ENCODE measurements at regions not wholly inside any gene's neighbourhood (a gene's known extent, or its start where the extent isn't known, plus 50 kb on each side); places are given as distances from the start of the nearest gene placed in this dataset.
"Not testable (repeated sequence)": the region's sequence is repeated elsewhere in the genome, so short reads cannot be mapped to it uniquely, and the experiment has no call there.

DNA sequence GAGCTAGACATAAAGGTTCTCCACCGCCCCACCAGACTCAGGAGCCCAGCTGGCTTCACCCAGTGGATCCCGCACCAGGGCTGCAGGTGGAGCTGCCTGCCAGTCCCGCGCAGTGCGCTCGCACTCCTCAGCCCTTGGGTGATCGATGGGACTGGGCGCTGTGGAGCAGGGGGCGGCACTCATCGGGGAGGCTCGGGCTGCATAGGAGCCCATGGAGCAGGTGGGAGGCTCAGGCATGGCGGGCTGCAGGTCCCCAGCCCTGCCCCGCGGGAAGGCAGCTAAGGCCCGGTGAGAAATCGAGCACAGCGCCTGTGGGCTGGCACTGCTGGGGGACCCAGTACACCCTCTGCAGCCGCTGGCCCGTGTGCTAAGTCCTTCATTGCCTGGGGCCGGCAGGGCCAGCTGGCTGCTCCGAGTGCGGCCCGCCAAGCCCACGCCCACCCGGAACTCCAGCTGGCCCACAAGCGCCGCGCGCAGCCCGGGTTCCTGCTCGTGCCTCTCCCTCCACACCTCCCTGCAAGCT is 114.7 kb downstream of the RPLP1 start:
- not testable (repeated sequence) for H3K9ac ChIP-seq (ENCODE audit: low read length in 2 of 2); H3K27ac ChIP-seq (ENCODE audit: low read length); H3K9me3 ChIP-seq (ENCODE audit: control insufficient read depth in 2 of 2, low read length in 2 of 2); H3K4me3 ChIP-seq (ENCODE audit: low read length in 2 of 2); H3K36me3 ChIP-seq (ENCODE audit: control insufficient read depth in 2 of 2, insufficient read depth in 2 of 2, low read length in 2 of 2); H3K4me1 ChIP-seq (ENCODE audit: control insufficient read depth, insufficient read depth, low read length); H3K27me3 ChIP-seq (ENCODE audit: control insufficient read depth in 1 of 2, insufficient read depth in 2 of 2, low read length in 2 of 2)

DNA sequence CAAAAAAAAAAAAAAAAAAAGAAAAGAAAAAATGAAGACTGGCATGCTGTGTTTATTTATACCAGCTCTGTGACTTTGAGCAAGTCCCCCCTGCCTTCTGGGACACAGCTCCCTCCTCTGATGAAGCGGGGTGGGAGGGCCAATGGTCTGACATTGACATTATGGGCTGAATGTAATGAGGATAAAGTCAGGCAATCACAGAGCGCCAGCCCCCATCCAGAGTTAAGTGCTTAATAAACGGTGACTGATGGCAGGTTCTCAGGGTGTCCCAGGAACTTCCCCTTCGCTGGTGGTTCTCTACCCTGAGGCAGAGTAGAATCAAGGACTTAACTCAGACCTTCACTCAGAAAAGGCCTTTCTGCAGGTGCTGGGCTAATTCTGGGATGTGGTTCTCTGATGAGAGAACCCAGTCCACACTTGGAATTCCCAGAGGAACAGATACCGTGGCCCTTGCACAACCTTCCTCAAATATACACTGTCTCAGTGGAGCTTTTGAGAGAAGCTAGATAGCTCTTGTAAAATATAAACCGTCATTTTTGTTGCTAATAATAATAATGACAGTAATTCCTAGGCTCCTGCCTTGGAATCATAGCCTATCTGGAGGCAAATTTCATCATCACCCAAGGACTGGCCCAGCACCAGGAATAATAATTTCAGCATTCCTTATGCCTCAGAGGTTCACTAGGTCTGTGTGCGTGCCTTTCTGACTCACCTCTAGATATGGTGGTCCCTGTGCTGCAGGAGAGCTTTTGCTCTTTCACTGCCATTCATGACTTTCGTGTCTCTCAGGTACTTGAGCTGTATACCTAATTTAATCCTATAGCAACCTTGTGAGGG is 115.8 kb downstream of the RPLP1 start:
- Histone ChIP-seq H3K36me3 (ENCODE audit: control insufficient read depth in 2 of 2, insufficient read depth in 2 of 2, low read length in 2 of 2) (no peaks in the 10 kb centered on the region), H3K9me3 (ENCODE audit: control insufficient read depth in 2 of 2, low read length in 2 of 2) (no peaks in the 10 kb centered on the region), H3K27me3 (ENCODE audit: control insufficient read depth in 1 of 2, insufficient read depth in 2 of 2, low read length in 2 of 2) (peaks cover 0 to 2% of the 10 kb centered on the region in 2 donors), H3K27ac (ENCODE audit: low read length) (no peak overlapping the region), H3K4me3 (ENCODE audit: low read length in 2 of 2) (no peak overlapping the region), H3K4me1 (ENCODE audit: control insufficient read depth, insufficient read depth, low read length) (no peaks in the 10 kb centered on the region), H3K9ac (ENCODE audit: low read length in 2 of 2) (no peak overlapping the region)

- no peaks in the 10 kb centered on the region for H3K9me3 ChIP-seq (ENCODE audit: control insufficient read depth in 2 of 2, low read length in 2 of 2)
- H3K9ac ChIP-seq (ENCODE audit: low read length in 2 of 2): no peak overlapping the region
- H3K27ac ChIP-seq (ENCODE audit: low read length): no peak overlapping the region
- no peaks in the 10 kb centered on the region for H3K36me3 ChIP-seq (ENCODE audit: control insufficient read depth in 2 of 2, insufficient read depth in 2 of 2, low read length in 2 of 2)
- peaks cover 0 to 3% of the 10 kb centered on the region in 2 donors for H3K27me3 ChIP-seq (ENCODE audit: control insufficient read depth in 1 of 2, insufficient read depth in 2 of 2, low read length in 2 of 2)
- H3K4me1 ChIP-seq (ENCODE audit: control insufficient read depth, insufficient read depth, low read length): no peaks in the 10 kb centered on the region
- H3K4me3 ChIP-seq (ENCODE audit: low read length in 2 of 2): no peak overlapping the region
Measured at GRCh38 chr15:69570454-69570853, 117.8 kb downstream of the RPLP1 start.

GRCh38 chr15:69570997-69571396 is 118.4 kb downstream of the RPLP1 start:
- Histone ChIP-seq H3K27ac (ENCODE audit: low read length) (no peak overlapping the region), H3K4me1 (ENCODE audit: control insufficient read depth, insufficient read depth, low read length) (no peaks in the 10 kb centered on the region), H3K4me3 (ENCODE audit: low read length in 2 of 2) (no peak overlapping the region), H3K27me3 (ENCODE audit: control insufficient read depth in 1 of 2, insufficient read depth in 2 of 2, low read length in 2 of 2) (peaks cover 0 to 3% of the 10 kb centered on the region in 2 donors), H3K9ac (ENCODE audit: low read length in 2 of 2) (no peak overlapping the region), H3K9me3 (ENCODE audit: control insufficient read depth in 2 of 2, low read length in 2 of 2) (no peaks in the 10 kb centered on the region), H3K36me3 (ENCODE audit: control insufficient read depth in 2 of 2, insufficient read depth in 2 of 2, low read length in 2 of 2) (no peaks in the 10 kb centered on the region)

DNA sequence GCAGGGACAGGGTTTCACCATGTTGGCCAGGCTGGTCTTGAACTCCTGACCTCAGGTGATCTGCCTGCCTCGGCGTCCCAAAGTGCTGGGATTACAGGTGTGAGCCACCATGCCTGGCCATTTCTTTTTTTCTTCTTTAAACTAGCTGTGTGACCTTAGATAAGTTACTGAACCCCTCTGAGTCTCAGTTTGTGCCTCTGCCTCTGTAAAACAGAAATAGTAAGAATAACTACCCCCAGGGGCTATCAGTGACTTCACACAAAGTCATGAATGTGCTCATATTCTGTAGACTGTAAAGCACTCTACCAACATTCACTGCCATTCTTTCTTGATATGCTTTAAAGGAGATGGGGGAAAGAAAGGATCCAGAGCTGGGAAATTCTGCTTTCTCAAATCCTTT is 120.7 kb downstream of the RPLP1 start:
- H3K4me1 ChIP-seq (ENCODE audit: control insufficient read depth, insufficient read depth, low read length); H3K27ac ChIP-seq (ENCODE audit: low read length); H3K27me3 ChIP-seq (ENCODE audit: control insufficient read depth in 1 of 2, insufficient read depth in 2 of 2, low read length in 2 of 2); H3K36me3 ChIP-seq (ENCODE audit: control insufficient read depth in 2 of 2, insufficient read depth in 2 of 2, low read length in 2 of 2); H3K9ac ChIP-seq (ENCODE audit: low read length in 2 of 2); H3K9me3 ChIP-seq (ENCODE audit: control insufficient read depth in 2 of 2, low read length in 2 of 2); H3K4me3 ChIP-seq (ENCODE audit: low read length in 2 of 2): not testable (repeated sequence)

DNA sequence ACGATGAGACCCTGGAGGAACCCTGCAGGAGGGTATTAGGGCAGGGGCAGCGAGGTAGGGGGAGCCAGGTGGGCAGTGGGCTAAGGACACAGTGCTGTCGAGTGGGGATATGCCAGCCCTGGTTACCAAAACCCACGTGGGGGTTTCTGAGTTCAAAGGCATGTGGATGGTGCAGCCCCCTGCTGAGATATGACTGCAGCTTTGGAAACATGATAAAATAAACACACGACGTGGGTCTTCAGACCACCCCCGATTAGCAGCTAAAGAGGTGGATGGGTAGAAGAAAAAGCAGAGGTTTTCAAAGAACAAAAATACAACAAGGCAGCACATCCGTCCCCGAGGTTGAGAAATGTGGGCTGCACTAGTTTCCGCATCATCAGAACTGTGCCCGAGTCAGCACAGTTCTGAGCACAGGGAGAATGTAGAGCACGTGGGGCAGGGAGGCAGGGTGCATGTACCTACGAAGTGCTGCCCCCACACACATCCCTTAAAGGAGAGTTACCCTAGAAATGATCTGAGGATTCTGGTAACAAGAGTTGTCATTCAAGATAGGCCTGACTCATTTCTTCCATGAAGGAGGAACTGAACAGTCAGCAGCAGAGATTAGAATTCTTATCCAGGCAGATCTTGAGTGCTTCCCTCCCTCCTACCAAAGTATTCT is 121.3 kb downstream of the RPLP1 start:
- Histone ChIP-seq H3K4me1 (ENCODE audit: control insufficient read depth, insufficient read depth, low read length) (no peaks in the 10 kb centered on the region), H3K27me3 (ENCODE audit: control insufficient read depth in 1 of 2, insufficient read depth in 2 of 2, low read length in 2 of 2) (peaks cover 6% of the 10 kb centered on the region in 2 donors), H3K9me3 (ENCODE audit: control insufficient read depth in 2 of 2, low read length in 2 of 2) (no peaks in the 10 kb centered on the region), H3K36me3 (ENCODE audit: control insufficient read depth in 2 of 2, insufficient read depth in 2 of 2, low read length in 2 of 2) (no peaks in the 10 kb centered on the region), H3K4me3 (ENCODE audit: low read length in 2 of 2) (no peak overlapping the region), H3K27ac (ENCODE audit: low read length) (no peak overlapping the region), H3K9ac (ENCODE audit: low read length in 2 of 2) (no peak overlapping the region)

DNA sequence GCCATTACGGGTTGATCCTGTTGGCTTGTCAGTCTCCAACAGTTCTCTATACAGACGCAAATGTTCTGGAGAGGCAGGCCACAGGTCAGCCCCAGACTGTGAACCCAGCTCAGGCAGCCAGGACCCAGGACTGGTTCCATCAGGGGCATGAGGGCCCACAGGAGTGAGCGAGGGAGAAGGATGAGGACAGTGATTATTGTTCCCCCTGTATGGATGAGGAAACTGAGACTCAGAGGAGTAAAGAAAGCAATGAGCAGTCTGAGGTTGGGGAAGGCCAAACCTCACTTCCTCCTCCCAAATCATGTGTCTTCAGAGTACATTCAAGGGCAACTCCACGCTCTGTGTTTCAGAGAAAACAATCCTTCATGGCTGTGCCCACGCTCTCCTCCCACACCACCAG is 121.9 kb downstream of the RPLP1 start:
- Histone ChIP-seq H3K4me3 (ENCODE audit: low read length in 2 of 2) (no peak overlapping the region), H3K36me3 (ENCODE audit: control insufficient read depth in 2 of 2, insufficient read depth in 2 of 2, low read length in 2 of 2) (no peaks in the 10 kb centered on the region), H3K27me3 (ENCODE audit: control insufficient read depth in 1 of 2, insufficient read depth in 2 of 2, low read length in 2 of 2) (peaks cover 6% of the 10 kb centered on the region in 2 donors), H3K9me3 (ENCODE audit: control insufficient read depth in 2 of 2, low read length in 2 of 2) (no peaks in the 10 kb centered on the region), H3K27ac (ENCODE audit: low read length) (no peak overlapping the region), H3K9ac (ENCODE audit: low read length in 2 of 2) (no peak overlapping the region), H3K4me1 (ENCODE audit: control insufficient read depth, insufficient read depth, low read length) (no peaks in the 10 kb centered on the region)

DNA sequence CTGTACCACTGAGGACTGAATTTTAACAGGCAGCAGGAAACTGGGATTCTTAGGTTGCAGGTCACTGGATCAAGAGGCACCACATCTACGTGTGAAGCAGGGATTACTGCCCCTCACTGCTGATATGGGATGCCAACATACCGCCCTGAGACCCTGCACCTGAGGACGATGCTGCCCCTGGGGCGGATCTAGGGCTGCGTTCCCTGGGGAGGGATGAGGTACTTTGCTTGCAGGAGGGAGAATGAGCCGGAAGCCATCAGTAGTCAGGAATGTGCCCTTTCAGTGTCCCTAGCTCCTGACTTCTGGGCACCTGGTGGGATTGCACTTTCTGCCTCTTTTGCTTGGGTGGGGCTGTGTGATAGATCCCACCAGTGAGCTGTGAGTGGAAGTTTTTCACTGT is 122.8 kb downstream of the RPLP1 start:
- Histone ChIP-seq H3K9ac (ENCODE audit: low read length in 2 of 2) (no peak overlapping the region), H3K27ac (ENCODE audit: low read length) (no peak overlapping the region), H3K27me3 (ENCODE audit: control insufficient read depth in 1 of 2, insufficient read depth in 2 of 2, low read length in 2 of 2) (peaks cover 6% of the 10 kb centered on the region in 2 donors), H3K4me1 (ENCODE audit: control insufficient read depth, insufficient read depth, low read length) (no peaks in the 10 kb centered on the region), H3K36me3 (ENCODE audit: control insufficient read depth in 2 of 2, insufficient read depth in 2 of 2, low read length in 2 of 2) (no peaks in the 10 kb centered on the region), H3K9me3 (ENCODE audit: control insufficient read depth in 2 of 2, low read length in 2 of 2) (no peaks in the 10 kb centered on the region), H3K4me3 (ENCODE audit: low read length in 2 of 2) (no peak overlapping the region)

DNA sequence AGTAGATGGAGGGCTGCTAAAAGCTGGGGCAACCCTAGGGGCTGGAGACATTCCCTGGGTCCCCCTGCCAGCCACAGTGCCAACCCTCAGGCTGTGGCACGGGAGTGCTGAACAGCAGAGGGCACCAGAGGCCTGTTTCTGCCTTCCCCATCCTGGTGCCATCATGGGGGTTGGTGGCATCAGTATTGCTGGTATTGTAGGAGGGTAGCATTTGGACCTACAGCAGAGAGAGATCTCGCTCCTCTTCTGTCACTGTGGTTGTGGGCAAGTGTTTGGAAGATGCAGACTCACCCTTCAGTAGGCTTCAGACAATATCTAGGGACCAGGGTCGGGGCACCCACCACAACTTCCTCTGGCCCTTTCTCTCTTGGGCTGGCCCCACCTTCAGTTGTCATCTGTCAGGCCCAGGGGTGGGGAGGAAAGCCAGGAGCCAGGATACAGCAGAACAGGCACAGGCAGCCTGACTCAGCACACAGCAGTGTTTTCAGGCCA is 123.5 kb downstream of the RPLP1 start:
- H3K27me3 ChIP-seq (ENCODE audit: control insufficient read depth in 1 of 2, insufficient read depth in 2 of 2, low read length in 2 of 2): peaks cover 6% of the 10 kb centered on the region in 2 donors
- H3K9ac ChIP-seq (ENCODE audit: low read length in 2 of 2): no peak overlapping the region
- no peak overlapping the region for H3K4me3 ChIP-seq (ENCODE audit: low read length in 2 of 2)
- no peaks in the 10 kb centered on the region for H3K36me3 ChIP-seq (ENCODE audit: control insufficient read depth in 2 of 2, insufficient read depth in 2 of 2, low read length in 2 of 2)
- no peak overlapping the region for H3K27ac ChIP-seq (ENCODE audit: low read length)
- H3K4me1 ChIP-seq (ENCODE audit: control insufficient read depth, insufficient read depth, low read length): no peaks in the 10 kb centered on the region
- no peaks in the 10 kb centered on the region for H3K9me3 ChIP-seq (ENCODE audit: control insufficient read depth in 2 of 2, low read length in 2 of 2)

DNA sequence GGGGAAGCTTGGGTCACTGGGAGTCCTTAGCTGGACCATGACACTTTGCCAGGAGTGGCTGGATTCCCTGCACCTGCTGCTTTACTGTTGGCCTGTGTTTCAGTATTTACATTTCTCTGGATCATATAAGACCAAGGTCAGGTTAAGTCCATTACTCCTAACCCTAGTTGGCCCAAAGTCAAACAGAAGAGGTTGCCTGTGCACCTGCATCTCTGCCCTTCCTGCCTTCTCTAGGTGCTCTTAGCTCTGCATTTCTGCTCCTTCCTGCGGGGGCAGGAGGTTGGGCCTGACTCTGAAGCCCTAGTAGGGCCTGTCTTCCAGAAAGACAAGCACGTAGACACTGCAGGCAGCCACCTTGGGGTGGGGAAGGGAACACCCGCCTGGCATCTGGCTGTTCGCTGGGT is 124.3 kb downstream of the RPLP1 start:
- H3K4me1 ChIP-seq (ENCODE audit: control insufficient read depth, insufficient read depth, low read length): no peaks in the 10 kb centered on the region
- no peak overlapping the region for H3K9ac ChIP-seq (ENCODE audit: low read length in 2 of 2)
- H3K27ac ChIP-seq (ENCODE audit: low read length): no peak overlapping the region
- H3K27me3 ChIP-seq (ENCODE audit: control insufficient read depth in 1 of 2, insufficient read depth in 2 of 2, low read length in 2 of 2): peaks cover 6 to 9% of the 10 kb centered on the region in 2 donors
- no peaks in the 10 kb centered on the region for H3K36me3 ChIP-seq (ENCODE audit: control insufficient read depth in 2 of 2, insufficient read depth in 2 of 2, low read length in 2 of 2)
- no peaks in the 10 kb centered on the region for H3K9me3 ChIP-seq (ENCODE audit: control insufficient read depth in 2 of 2, low read length in 2 of 2)
- no peak overlapping the region for H3K4me3 ChIP-seq (ENCODE audit: low read length in 2 of 2)

GRCh38 chr15:69577397-69577796 is 124.8 kb downstream of the RPLP1 start:
- Histone ChIP-seq H3K27me3 (ENCODE audit: control insufficient read depth in 1 of 2, insufficient read depth in 2 of 2, low read length in 2 of 2) (peaks cover 6 to 8% of the 10 kb centered on the region in 2 donors), H3K27ac (ENCODE audit: low read length) (no peak overlapping the region), H3K4me3 (ENCODE audit: low read length in 2 of 2) (no peak overlapping the region), H3K9ac (ENCODE audit: low read length in 2 of 2) (no peak overlapping the region), H3K36me3 (ENCODE audit: control insufficient read depth in 2 of 2, insufficient read depth in 2 of 2, low read length in 2 of 2) (no peaks in the 10 kb centered on the region), H3K4me1 (ENCODE audit: control insufficient read depth, insufficient read depth, low read length) (no peaks in the 10 kb centered on the region), H3K9me3 (ENCODE audit: control insufficient read depth in 2 of 2, low read length in 2 of 2) (no peaks in the 10 kb centered on the region)

All from stomach smooth muscle (tissue), 2 donors.